Islet precursor cell (in vitro differentiated cells): ENCODE measurements at regions not wholly inside any gene's neighbourhood (a gene's known extent, or its start where the extent isn't known, plus 50 kb on each side); places are given as distances from the start of the nearest gene placed in this dataset.
"Not testable (repeated sequence)": the region's sequence is repeated elsewhere in the genome, so short reads cannot be mapped to it uniquely, and the experiment has no call there.

ENCODE experiments used
- DNase-seq: peaks from one replicate; pipeline ENCODE4 v3.0.0-alpha.2; 2018

GRCh38 chr4:184335520-184335919 lies 117.8 kb upstream of the ENPP6 start:
- DNase-seq: no peak

GRCh38 chr4:184333446-184333845 lies 115.8 kb upstream of the ENPP6 start:
- not testable (repeated sequence) for DNase-seq

- DNase-seq: no peak
These were observed 113.8 kb upstream of the ENPP6 start for GRCh38 chr4:184331268-184331995.

GRCh38 chr4:184330517-184331094 lies 112.9 kb upstream of the ENPP6 start:
- DNase-seq: not testable (repeated sequence)

- no peak for DNase-seq
These were observed 112.2 kb upstream of the ENPP6 start for GRCh38 chr4:184329659-184330400.

GRCh38 chr4:184329235-184329634 lies 111.6 kb upstream of the ENPP6 start:
- DNase-seq: no peak

- DNase-seq: no peak
These were observed 110.5 kb upstream of the ENPP6 start for GRCh38 chr4:184328022-184328736.

- no peak for DNase-seq
These were observed 107.3 kb upstream of the ENPP6 start for GRCh38 chr4:184324939-184325477.

GRCh38 chr4:184322328-184323025 lies 104.8 kb upstream of the ENPP6 start:
- DNase-seq: no peak

- DNase-seq: no peak
These were observed 103.0 kb upstream of the ENPP6 start for GRCh38 chr4:184320631-184321030.

GRCh38 chr4:184318852-184319251 lies 101.2 kb upstream of the ENPP6 start:
- DNase-seq: no peak

GRCh38 chr4:184317234-184317918 lies 99.7 kb upstream of the ENPP6 start:
- DNase-seq: no peak

- no peak for DNase-seq
These were observed 99.1 kb upstream of the ENPP6 start for GRCh38 chr4:184316821-184317220.

GRCh38 chr4:184315675-184316359 lies 98.1 kb upstream of the ENPP6 start:
- DNase-seq: no peak

GRCh38 chr4:184313702-184314659 lies 96.3 kb upstream of the ENPP6 start:
- no peak for DNase-seq

GRCh38 chr4:184313058-184313581 lies 95.4 kb upstream of the ENPP6 start:
- no peak for DNase-seq

GRCh38 chr4:184312126-184312525 lies 94.5 kb upstream of the ENPP6 start:
- no peak for DNase-seq

- no peak for DNase-seq
These were observed 93.4 kb upstream of the ENPP6 start for GRCh38 chr4:184310881-184311709.

- DNase-seq: no peak
These were observed 92.5 kb upstream of the ENPP6 start for GRCh38 chr4:184310171-184310567.
